Osteoblast (primary cell): ENCODE measurements at regions not wholly inside any gene's neighbourhood (a gene's known extent, or its start where the extent isn't known, plus 50 kb on each side); places are given as distances from the start of the nearest gene placed in this dataset.

ENCODE experiments used
- DNase-seq: peaks from one replicate; pipeline ENCODE4 v3.0.0; 2011; ENCODE audit warnings: low spot score, mixed read lengths; ENCODE audit not compliant: insufficient read length; ENCODE audit errors: missing footprints
- H2AFZ ChIP-seq: 2 replicates; pipeline ENCODE4 v1.6.0; 2011; ENCODE audit warnings: mild to moderate bottlenecking, low read length
- H3K27ac ChIP-seq: 2 replicates; pipeline ENCODE4 v1.5.1; 2011; ENCODE audit warnings: mild to moderate bottlenecking, low read depth, low read length, moderate library complexity
- H3K27me3 ChIP-seq: 2 replicates; pipeline ENCODE4 v1.6.0; 2012; ENCODE audit warnings: mild to moderate bottlenecking, control low read depth, inconsistent platforms, low read length, moderate library complexity; ENCODE audit not compliant: insufficient read depth
- H3K36me3 ChIP-seq: 2 replicates; pipeline ENCODE4 v1.5.1; 2011; ENCODE audit warnings: mild to moderate bottlenecking, low read length, control low read depth, moderate library complexity; ENCODE audit not compliant: insufficient read depth
- H3K4me1 ChIP-seq: 2 replicates; pipeline ENCODE4 v1.5.1; 2011; ENCODE audit warnings: mild to moderate bottlenecking, low read length, control low read depth, moderate library complexity; ENCODE audit not compliant: insufficient read depth
- H3K4me2 ChIP-seq: 2 replicates; pipeline ENCODE4 v1.6.0; 2011; ENCODE audit warnings: mild to moderate bottlenecking, low read length; ENCODE audit not compliant: insufficient read depth
- H3K4me3 ChIP-seq: fragments of 200-600 bp; sonication (generic); 3 replicates; pipeline ENCODE4 v1.5.1; 2012; ENCODE audit warnings: mild to moderate bottlenecking, low read length, inconsistent platforms; ENCODE audit not compliant: insufficient read depth
- H3K79me2 ChIP-seq: 2 replicates; pipeline ENCODE4 v1.6.0; 2012; ENCODE audit warnings: mild to moderate bottlenecking, low read length, control low read depth, inconsistent platforms; ENCODE audit not compliant: insufficient read depth
- H3K9me3 ChIP-seq: 2 replicates; pipeline ENCODE4 v1.5.1; 2011; ENCODE audit warnings: low read depth, low read length, control low read depth
- H4K20me1 ChIP-seq: 2 replicates; pipeline ENCODE4 v1.6.0; 2012; ENCODE audit warnings: mild to moderate bottlenecking, low read length, control low read depth; ENCODE audit not compliant: insufficient read depth
- CTCF ChIP-seq: IDR thresholded peaks from 2 replicates; pipeline ENCODE4 v1.5.1; 2011; ENCODE audit warnings: mild to moderate bottlenecking, low read depth, low read length, moderate library complexity; ENCODE audit errors: extremely low read depth

- Histone ChIP-seq H3K4me3 (no peak overlapping the region), H3K4me2 (no peak overlapping the region), H4K20me1 (no peaks in the 10 kb centered on the region), H3K9me3 (no peaks in the 10 kb centered on the region), H3K36me3 (no peaks in the 10 kb centered on the region), H2AFZ (no peak overlapping the region), H3K27ac (no peak overlapping the region), H3K27me3 (no peaks in the 10 kb centered on the region), H3K79me2 (no peaks in the 10 kb centered on the region), H3K4me1 (no peaks in the 10 kb centered on the region)
- TF ChIP-seq CTCF: no peak
- no peak for DNase-seq
These were observed 196.6 kb upstream of the PLPP4 start for GRCh38 chr10:120260456-120260855.

- Histone ChIP-seq H4K20me1 (no peaks in the 10 kb centered on the region), H3K79me2 (no peaks in the 10 kb centered on the region), H3K4me2 (no peak overlapping the region), H3K9me3 (no peaks in the 10 kb centered on the region), H3K27me3 (no peaks in the 10 kb centered on the region), H3K4me1 (no peaks in the 10 kb centered on the region), H2AFZ (no peak overlapping the region), H3K36me3 (no peaks in the 10 kb centered on the region), H3K4me3 (no peak overlapping the region), H3K27ac (no peak overlapping the region)
- no peak for TF ChIP-seq CTCF
- DNase-seq: no peak
These were observed 194.0 kb upstream of the PLPP4 start for GRCh38 chr10:120262857-120263547.

- Histone ChIP-seq H3K27ac (no peak overlapping the region), H3K27me3 (no peaks in the 10 kb centered on the region), H2AFZ (no peak overlapping the region), H4K20me1 (no peaks in the 10 kb centered on the region), H3K4me3 (no peak overlapping the region), H3K79me2 (no peaks in the 10 kb centered on the region), H3K4me2 (no peak overlapping the region), H3K4me1 (no peaks in the 10 kb centered on the region), H3K9me3 (no peaks in the 10 kb centered on the region), H3K36me3 (no peaks in the 10 kb centered on the region)
- TF ChIP-seq CTCF: no peak
- no peak for DNase-seq
These were observed 191.0 kb upstream of the PLPP4 start for GRCh38 chr10:120266022-120266421.

GRCh38 chr10:120270906-120271305, 186.1 kb upstream of the PLPP4 start:
- Histone ChIP-seq H3K79me2 (no peaks in the 10 kb centered on the region), H3K27ac (no peak overlapping the region), H3K9me3 (no peaks in the 10 kb centered on the region), H3K4me1 (no peaks in the 10 kb centered on the region), H3K4me3 (no peak overlapping the region), H3K27me3 (no peaks in the 10 kb centered on the region), H3K4me2 (no peak overlapping the region), H2AFZ (no peak overlapping the region), H4K20me1 (no peaks in the 10 kb centered on the region), H3K36me3 (no peaks in the 10 kb centered on the region)
- no peak for DNase-seq
- no peak for TF ChIP-seq CTCF
